ENCODE measurements at regions not wholly inside any gene's neighbourhood (a gene's known extent, or its start where the extent isn't known, plus 50 kb on each side); places are given as distances from the start of the nearest gene placed in this dataset.
A peak's percentile ranks its signal among the peaks of the same experiment; 100 is the strongest.
"Not testable (repeated sequence)": the region's sequence is repeated elsewhere in the genome, so short reads cannot be mapped to it uniquely, and the experiment has no call there.

DNA sequence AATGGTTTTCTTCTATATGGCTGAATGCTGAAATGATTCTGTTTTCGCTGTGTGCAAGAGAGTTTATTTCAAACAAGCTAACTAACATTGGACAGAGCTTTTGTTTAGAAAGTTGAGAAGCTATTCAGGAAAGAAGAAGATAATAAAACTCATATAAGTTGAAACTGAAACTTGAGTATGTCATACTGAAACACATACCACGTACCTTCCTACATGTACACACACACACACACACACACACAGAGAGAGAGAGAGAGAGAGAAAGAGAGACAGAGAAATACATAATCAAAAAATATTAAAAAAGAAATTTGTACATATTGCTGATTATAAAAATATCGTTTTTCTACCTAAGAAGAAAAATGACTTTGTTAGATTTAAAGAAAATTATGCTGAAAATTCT, 561.9 kb upstream of the KCND2 start:
- no peak for DNase-seq

- no peak for DNase-seq
Observed at GRCh38 chr7:119712886-119713462, 560.0 kb upstream of the KCND2 start.

- no peak for DNase-seq
Observed at GRCh38 chr7:119713606-119714005, 559.4 kb upstream of the KCND2 start.

DNA sequence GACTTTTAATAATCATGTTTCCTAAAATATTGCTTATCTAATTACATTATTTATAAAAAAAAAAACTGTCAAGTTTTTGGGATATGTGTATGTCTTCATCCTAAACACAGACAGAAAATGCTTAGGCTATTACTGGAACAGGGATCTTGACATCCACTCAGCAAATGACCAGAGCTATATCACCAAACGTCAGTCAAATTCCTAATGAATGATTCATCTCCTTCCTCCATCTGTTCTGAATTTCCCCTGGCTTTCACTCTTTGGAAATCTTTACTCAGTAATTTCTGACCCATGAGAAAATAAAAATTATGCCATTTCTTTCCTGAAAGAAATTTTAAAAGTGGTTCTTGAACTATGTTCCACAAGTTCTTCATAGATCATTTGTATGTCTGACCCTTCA, 552.4 kb upstream of the KCND2 start:
- peak; percentile 28 to 76 (median 38) for DNase-seq

GRCh38 chr7:119724041-119724792, 548.8 kb upstream of the KCND2 start:
- DNase-seq = no peak

DNA sequence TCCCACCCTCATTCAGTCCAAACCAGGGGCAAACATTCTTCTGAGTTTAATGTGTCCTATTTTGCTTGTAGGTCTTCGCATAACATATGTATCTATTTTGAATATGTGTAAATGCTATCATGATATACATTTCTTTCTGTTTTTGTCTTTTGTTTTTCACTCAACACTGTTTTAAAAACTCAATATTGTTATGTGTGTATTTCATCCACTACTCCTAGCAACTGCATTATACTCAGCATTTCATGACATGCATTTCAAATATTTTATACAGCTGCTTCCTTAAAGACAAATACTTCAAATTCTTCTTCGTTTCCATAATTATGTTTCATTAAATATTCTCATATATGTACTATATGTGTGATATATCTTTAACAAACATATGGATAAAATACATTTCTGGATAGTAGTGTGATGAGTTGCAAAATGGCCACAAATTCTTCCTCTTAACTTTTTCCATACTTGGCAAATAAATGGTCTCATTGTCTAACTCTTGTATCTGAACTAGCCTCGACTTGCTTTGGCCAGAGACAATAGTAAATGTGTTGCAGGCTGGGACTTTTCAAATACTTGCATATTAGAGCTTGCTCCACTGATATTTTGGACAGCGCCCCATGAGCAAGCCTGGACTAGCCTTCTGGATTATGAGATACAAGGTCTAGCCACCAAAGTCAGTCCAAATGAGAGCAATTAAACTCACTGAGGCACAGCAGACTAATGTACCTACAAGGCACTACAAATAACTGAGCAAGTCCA, 539.7 kb upstream of the KCND2 start:
- DNase-seq = no peak

DNA sequence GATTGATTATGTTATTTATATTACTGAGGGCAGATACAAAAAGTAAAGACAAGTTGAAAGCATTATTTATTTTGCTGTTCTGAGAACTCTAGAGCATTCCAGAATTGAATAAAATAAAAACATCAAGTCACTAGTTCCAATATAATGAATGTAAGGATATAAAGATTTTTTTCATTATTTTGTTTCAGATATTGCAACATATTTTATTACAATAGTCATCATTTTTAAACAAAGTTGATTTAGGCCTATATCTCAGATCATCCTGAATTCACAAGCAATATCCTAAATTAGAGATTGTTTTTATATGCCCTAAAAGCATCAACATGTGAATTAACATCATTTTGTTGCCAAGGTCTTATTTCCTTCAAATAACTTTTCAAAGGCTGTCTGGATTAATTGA, 535.6 kb upstream of the KCND2 start:
- no peak for DNase-seq

GRCh38 chr7:119745280-119745679, 527.7 kb upstream of the KCND2 start:
- not testable (repeated sequence) for DNase-seq

DNA sequence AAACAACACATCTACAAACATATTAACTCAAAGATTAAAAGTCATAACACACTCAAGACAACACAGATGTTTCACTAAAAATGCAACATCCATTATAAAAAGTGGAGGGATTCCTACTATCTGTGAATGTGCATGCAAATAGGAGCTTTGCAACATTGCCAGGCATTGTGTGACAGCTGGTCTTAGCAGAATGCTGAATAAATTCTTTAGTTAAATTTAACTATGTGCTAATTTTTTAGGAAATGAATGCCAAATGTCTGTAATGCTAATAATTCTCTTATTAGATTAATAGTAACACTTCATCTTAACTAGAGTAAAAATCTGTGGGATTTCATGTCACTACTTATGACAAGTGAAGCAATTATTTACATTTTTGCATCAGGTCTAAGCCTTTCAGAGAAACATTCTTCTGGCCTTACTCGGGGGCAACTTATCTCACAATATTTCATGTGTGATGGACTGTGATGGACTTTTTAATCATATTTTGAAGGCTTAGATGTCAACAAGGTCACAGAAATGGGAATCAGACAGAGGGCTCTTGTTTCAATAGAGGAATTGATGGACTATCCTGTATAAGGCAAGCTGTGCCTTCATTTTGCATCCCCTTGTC, 524.6 kb upstream of the KCND2 start:
- DNase-seq = no peak

GRCh38 chr7:119748991-119749390, 524.0 kb upstream of the KCND2 start:
- DNase-seq = no peak

- DNase-seq = no peak
Observed at GRCh38 chr7:119756687-119757086, 516.3 kb upstream of the KCND2 start.

DNA sequence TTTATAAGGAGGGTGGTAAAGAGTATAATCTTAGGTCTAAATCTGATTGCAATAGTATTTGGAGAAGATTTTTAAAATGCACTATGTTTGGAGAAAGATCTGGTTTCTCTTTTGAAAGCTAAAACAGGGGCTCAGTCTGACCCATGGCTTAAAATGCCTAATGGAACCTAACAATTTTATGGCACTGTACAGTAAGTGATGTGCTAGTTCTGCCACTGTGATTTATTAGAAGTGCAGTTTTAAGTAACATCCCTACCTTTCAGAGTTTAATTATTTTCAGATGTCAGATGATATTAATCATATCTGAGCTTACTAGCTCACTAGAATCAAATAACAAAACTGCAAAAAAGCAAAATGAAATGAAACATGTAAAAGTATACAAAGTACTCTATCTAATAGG, 514.7 kb upstream of the KCND2 start:
- DNase-seq = no peak

- DNase-seq = no peak
Observed at GRCh38 chr7:119761776-119762175, 511.2 kb upstream of the KCND2 start.

DNA sequence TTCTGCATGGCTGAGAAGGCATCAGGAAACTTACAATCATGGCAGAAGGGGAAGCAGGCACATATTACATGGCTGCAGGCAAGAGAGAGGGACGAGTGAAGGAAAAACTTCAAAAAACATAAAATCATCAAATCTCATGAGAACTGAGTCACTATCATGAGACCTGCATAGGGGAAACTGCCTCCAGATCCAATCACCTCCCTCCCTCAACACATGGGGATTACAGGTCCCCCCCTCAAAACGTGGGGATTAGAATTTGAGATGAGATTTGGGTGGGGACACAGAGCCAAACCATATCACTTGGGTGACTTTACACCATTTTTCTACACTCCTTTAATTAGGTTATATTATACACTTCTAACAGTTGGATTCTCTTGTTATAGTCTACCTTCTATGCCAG, 490.7 kb upstream of the KCND2 start:
- no peak for DNase-seq

DNA sequence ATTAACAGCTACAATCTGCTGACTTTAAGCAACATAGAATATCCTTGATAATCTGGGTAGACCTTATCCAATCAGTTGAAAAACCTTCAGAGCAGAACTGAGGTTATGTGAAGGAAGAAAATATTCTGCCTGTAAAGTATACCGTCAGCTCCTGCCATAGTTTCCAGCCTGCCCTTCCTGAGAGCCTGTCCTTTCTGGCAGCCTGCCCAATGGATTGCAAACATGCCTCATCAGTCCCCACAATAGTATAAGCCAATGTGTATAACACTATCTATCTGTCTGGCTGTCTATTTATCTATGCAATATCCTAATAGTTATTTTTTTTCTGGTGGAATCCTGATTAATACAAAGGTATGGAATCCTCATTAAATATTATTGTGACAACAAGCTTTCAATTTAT, 489.2 kb upstream of the KCND2 start:
- peak; percentile 16 to 29 (median 22) for DNase-seq

DNA sequence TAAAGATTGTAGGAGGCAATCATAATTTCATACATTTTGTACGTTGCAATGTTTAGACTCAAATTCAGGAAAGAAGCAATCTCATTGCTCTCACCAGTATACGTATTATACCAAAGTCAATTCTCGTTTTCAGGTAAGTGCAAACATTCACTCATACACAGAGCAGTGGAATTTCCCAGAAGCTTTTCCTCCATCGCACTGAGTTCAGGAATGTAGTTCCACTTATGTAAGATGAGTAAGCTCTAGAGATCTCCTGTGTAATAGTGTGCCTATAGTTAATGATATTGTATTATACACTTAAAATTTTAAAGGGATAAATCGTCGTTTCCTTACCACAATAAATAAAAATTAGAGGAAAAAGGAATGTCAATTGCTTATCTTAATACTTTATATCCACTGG, 470.8 kb upstream of the KCND2 start:
- DNase-seq = no peak

- DNase-seq = no peak
Observed at GRCh38 chr7:119825091-119825655, 447.8 kb upstream of the KCND2 start.

DNA sequence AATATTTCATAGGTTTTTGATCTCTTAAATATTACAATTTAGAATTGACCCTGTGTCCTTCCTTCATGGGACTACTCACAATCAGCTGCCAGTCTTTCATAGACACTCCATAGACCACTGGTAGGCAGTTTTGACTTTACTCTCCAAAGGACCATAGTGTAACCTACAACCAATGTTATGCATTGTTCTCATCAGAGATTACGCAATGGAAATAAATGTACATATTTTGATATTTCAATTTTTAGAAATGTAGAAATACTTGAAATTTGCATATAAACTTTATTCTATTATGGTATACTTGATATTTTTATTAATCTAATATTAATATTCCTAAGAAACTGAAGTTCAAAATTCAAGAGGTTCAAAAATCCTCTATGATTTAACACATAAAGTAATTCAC, 446.4 kb upstream of the KCND2 start:
- no peak for DNase-seq

DNA sequence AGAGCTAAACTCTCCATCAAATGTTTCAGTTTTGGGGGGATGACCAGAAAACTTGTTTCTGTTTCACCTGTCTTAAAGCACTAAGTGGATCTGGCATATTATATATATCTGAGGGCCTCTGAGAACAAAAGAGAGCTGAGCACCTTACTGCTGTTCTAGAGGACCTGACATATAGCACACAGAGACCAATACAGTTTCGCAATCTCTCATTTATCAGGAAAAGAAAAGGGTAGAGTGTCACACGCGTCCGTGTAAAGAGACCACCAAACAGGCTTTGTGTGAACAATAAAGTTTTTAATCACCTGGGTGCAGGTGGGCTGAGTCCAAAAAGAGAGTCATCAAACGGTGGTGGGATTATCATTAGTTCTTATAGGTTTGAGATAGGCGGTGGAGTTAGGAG, 434.5 kb upstream of the KCND2 start:
- no peak for DNase-seq

DNA sequence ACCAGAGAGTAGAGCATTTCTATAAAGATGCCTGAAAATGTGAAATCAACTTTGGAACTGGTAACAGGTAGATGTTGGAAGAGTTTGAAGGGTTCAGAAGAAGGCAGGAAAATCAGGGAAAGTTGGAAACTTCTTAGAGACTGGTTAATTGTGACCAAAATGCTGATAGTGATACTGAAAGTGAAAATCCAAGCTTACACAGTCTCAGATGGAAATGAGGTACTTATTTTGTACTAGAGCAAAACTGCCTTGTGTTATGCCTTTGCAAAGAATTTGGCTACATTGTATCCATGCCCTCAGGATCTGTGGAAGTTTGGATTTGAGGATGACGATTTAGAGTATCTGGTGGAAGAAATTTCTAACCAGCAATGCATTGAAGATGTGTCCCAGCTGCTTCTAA, 430.6 kb upstream of the KCND2 start:
- no peak for DNase-seq

GRCh38 chr7:119842786-119843185, 430.2 kb upstream of the KCND2 start:
- no peak for DNase-seq

DNA sequence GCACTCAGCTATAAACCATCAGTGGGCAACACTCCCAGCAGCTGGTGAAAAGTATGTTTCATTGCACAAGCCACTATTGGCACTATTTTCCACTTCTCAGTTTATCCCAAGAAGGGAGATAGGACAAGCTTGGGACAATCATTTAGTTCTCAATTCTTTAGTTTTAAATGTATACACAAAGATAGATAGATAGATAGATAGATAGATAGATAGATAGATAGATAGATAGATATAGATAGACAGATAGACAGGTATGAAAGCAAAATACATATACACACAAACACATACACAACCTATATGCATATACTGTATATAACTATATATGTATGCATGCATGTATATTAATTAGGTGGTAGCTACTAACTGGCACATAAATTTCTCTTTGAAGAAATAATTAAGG, 411.6 kb upstream of the KCND2 start:
- DNase-seq = no peak

All from muscle of back (tissue), 3 donors.